Ovary (tissue), 7 donors: ENCODE measurements at regions not wholly inside any gene's neighbourhood (a gene's known extent, or its start where the extent isn't known, plus 50 kb on each side); places are given as distances from the start of the nearest gene placed in this dataset.

Source experiments
- DNase-seq, 5 donors: peaks; one replicate each; pipeline ENCODE4 v3.0.0-alpha.2; 2019 to 2020
- H3K27ac ChIP-seq, 2 donors: fragments of 200-600 bp; one replicate each; pipeline versions ENCODE4 v1.5.1 to v1.8.0; 2019 to 2022
- H3K27me3 ChIP-seq: fragments of 200-600 bp; one replicate; pipeline ENCODE4 v1.8.0; 2022
- H3K36me3 ChIP-seq: fragments of 200-600 bp; sonication (generic); one replicate; pipeline ENCODE4 v1.5.1; 2019
- H3K4me1 ChIP-seq: one replicate; pipeline ENCODE4 v1.8.1; 2013; ENCODE audit warnings: mild to moderate bottlenecking, moderate library complexity; ENCODE audit not compliant: insufficient read depth
- H3K4me3 ChIP-seq: fragments of 200-600 bp; sonication (generic); one replicate; pipeline ENCODE4 v1.5.1; 2017
- H3K9me3 ChIP-seq, 2 donors: fragments of 200-600 bp in 1 of 2; sonication (generic) in 1 of 2; one replicate each; pipeline versions ENCODE4 v1.5.1 to v1.8.1; 2013 to 2019; ENCODE audit warnings: mild to moderate bottlenecking in 1 of 2, moderate library complexity in 1 of 2
- CTCF ChIP-seq, 3 donors: fragments of 450-650 bp in 2 of 3; fragments of 200-600 bp in 1 of 3; IDR thresholded peaks; one replicate each; pipeline versions ENCODE4 v1.5.1 to v1.8.0; 2016 to 2022; ENCODE audit warnings: antibody characterized with exemption in 3 of 3, mild to moderate bottlenecking in 1 of 3
- EP300 ChIP-seq: sonication (generic); formaldehyde crosslinking; IDR thresholded peaks from one replicate; pipeline ENCODE4 v1.6.1; 2017; ENCODE audit warnings: antibody characterized with exemption
- POLR2A ChIP-seq: fragments of 450-650 bp; IDR thresholded peaks from one replicate; pipeline ENCODE4 v1.6.1; 2017; ENCODE audit warnings: antibody characterized with exemption, mild to moderate bottlenecking, moderate library complexity
- WGBS, 3 donors: extraction: QIAGEN DNeasy Blood & Tissue Kit in 1 of 3; methylation state at CpG; one replicate each; pipeline versions ENCODE4 v1.1.5 to v1.1.7; 2013 to 2017; 5-methylcytosine and 5-hydroxymethylcytosine counted together
- intact Hi-C, 4 donors: fragments of 100-400 bp; cut with DNase I; formaldehyde crosslinking; loops; one replicate each; pipeline versions ENCODE4 v1.11.0 to v1.15.1; 2022 to 2023
- donor health status: DM: no; HTN: no; CAD: no; lungs with moderate emphysema.
- donor health status: DM: no; HTN: no; CAD: no.
- donor health status: Bipolar disorder and iron deficiency.
- donor health status: DM: no; HTN: no; CAD: no.
- donor health status: DM: yes; HTN: yes; CAD: no.

DNA sequence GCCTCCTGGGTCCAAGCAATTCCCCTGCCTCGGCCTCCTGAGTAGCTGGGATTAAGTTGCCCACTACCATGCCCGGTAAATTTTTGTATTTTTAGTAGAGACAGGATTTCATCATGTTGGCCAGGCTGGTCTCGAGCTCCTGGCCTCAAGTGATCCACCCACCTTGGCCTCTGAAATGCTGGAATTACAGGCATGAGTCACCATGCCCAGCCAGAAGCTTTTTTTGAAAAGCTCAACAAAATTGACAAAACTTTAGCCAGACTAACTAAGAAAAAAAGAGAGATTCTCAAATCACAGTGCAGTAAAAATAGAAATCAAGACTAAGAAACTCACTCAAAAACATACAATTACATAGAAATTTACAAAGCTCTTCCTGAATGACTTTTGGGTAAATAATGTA, 420.6 kb downstream of the COL12A1 start:
- Histone ChIP-seq H3K27me3 (no peaks in the 10 kb centered on the region), H3K4me1 (peaks cover 3% of the 10 kb centered on the region), H3K36me3 (no peaks in the 10 kb centered on the region), H3K9me3 (no peaks in the 10 kb centered on the region), H3K4me3 (no peak overlapping the region), H3K27ac (no peak overlapping the region)
- WGBS, 3 donors = 69 to 78% (median 75%) methylated on average over 3 of the region's 3 CpGs
- TF ChIP-seq CTCF (IDR thresholded peaks at IDR 0.05) = no peak
- no peak for TF ChIP-seq POLR2A
- TF ChIP-seq EP300 = no peak
- intact Hi-C loops = no loop called here
- DNase-seq = no peak

DNA sequence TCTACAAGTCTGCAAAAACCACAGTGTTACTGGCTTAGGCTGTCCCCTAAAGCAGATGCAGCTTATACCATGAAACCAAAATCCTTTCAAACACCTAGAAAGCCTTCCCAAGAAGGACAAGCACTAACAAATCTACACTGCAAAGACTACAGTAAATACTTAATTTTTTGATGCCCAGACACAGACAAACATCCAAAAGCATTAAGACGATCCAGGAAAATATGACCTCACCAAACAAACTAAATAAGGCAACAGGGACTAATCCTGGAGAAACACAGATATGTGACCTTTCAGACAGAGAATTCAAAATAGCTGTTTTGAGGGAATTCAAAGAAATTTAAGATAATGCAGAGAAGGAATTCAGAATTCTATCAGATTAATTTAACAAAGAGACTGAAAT, 423.5 kb downstream of the COL12A1 start:
- intact Hi-C loops = no loop called here
- Histone ChIP-seq H3K4me3 (no peak overlapping the region), H3K9me3 (no peaks in the 10 kb centered on the region), H3K4me1 (peaks cover 3% of the 10 kb centered on the region), H3K27ac (no peak overlapping the region), H3K27me3 (no peaks in the 10 kb centered on the region), H3K36me3 (no peaks in the 10 kb centered on the region)
- no peak for DNase-seq
- no peak for TF ChIP-seq POLR2A
- no peak for TF ChIP-seq EP300
- TF ChIP-seq CTCF (IDR thresholded peaks at IDR 0.05) = no peak
- WGBS, 3 donors = 16 to 24% (median 19%) methylated on average over 1 of the region's 1 CpG

- Histone ChIP-seq H3K4me1 (peaks cover 3% of the 10 kb centered on the region), H3K9me3 (no peaks in the 10 kb centered on the region), H3K36me3 (no peaks in the 10 kb centered on the region), H3K27me3 (no peaks in the 10 kb centered on the region), H3K27ac (no peak overlapping the region), H3K4me3 (no peak overlapping the region)
- peak in 1 of 5 donors; percentile 21 for DNase-seq
- TF ChIP-seq CTCF (IDR thresholded peaks at IDR 0.05) (no peak), POLR2A (no peak)
- intact Hi-C loops = no loop called here
Observed at GRCh38 chr6:74780831-74781230, 425.0 kb downstream of the COL12A1 start.

DNA sequence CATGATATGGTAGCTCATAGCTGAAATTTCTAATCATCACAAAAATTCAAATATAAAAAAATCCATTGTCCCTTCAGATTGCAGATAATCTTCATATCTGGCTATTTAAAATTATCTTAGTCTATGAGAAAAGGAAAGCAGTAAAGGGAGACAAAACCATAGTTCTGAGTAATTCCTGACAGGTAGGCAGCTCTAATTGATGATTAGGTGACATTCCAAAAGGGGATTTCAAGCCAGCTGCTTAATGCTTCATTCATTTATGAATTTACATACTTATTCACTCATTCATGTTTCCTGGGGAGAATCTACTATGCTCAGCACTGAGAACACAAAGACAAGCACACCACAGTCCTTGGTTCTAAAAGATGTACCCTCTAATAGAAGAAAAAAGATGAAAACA, 437.1 kb downstream of the COL12A1 start:
- intact Hi-C loops = loop anchor here in 1 of 4 donors (10.0 kb wide), 1 partner anchor 96 kb away; no protein-coding TSS in a partner anchor
- H3K36me3 ChIP-seq = no peaks in the 10 kb centered on the region
- peaks cover 2% of the 10 kb centered on the region for H3K4me1 ChIP-seq

More for the DNA sequence above, 437.1 kb downstream of the COL12A1 start:
- Histone ChIP-seq H3K9me3 (no peaks in the 10 kb centered on the region), H3K4me3 (no peak overlapping the region), H3K27ac (peak overlapping the region in 1 of 2 donors; percentile 56), H3K27me3 (no peaks in the 10 kb centered on the region)
- no peak for DNase-seq
- TF ChIP-seq POLR2A (no peak), CTCF (IDR thresholded peaks at IDR 0.05) (no peak), EP300 (no peak)
